Stimulated activated CD8-positive, alpha-beta memory T cell treated with anti-CD3 and anti-CD28 coated beads, Interleukin-4, amount 100 ng/mL, for 1 hour (primary cell): ENCODE measurements at regions not wholly inside any gene's neighbourhood (a gene's known extent, or its start where the extent isn't known, plus 50 kb on each side); places are given as distances from the start of the nearest gene placed in this dataset.

Experiments used
- DNase-seq, 2 donors: peaks; one replicate each; pipeline ENCODE4 v3.0.0-alpha.2; 2020; ENCODE audit warnings: low read depth in 2 of 2, low spot score in 1 of 2

GRCh38 chr1:201764579-201764978, 64.4 kb upstream of the IPO9 start:
- no peak for DNase-seq

- no peak for DNase-seq
Observed at GRCh38 chr1:201766131-201766866, 62.7 kb upstream of the IPO9 start.

- no peak for DNase-seq
Observed at GRCh38 chr1:201767339-201767738, 61.6 kb upstream of the IPO9 start.

GRCh38 chr1:201769072-201769471, 59.9 kb upstream of the IPO9 start:
- DNase-seq, result no peak

- no peak for DNase-seq
Observed at GRCh38 chr1:201769966-201770365, 59.0 kb upstream of the IPO9 start.

GRCh38 chr1:201771466-201771865, 57.5 kb upstream of the IPO9 start:
- no peak for DNase-seq

GRCh38 chr1:201772178-201772577, 56.8 kb upstream of the IPO9 start:
- DNase-seq, result no peak

- no peak for DNase-seq
Observed at GRCh38 chr1:201773764-201774163, 55.2 kb upstream of the IPO9 start.

GRCh38 chr1:201774224-201774982, 54.6 kb upstream of the IPO9 start:
- DNase-seq, result no peak

GRCh38 chr1:201774983-201775344, 54.0 kb upstream of the IPO9 start:
- no peak for DNase-seq

GRCh38 chr1:201775380-201775779, 53.6 kb upstream of the IPO9 start:
- no peak for DNase-seq

- DNase-seq, result no peak
Observed at GRCh38 chr1:201778279-201779065, 50.5 kb upstream of the IPO9 start.
